H1 (cell line): ENCODE measurements at regions not wholly inside any gene's neighbourhood (a gene's known extent, or its start where the extent isn't known, plus 50 kb on each side); places are given as distances from the start of the nearest gene placed in this dataset.

Experiments
- CTCF ChIA-PET: fragments of 300-600 bp; sonication (Branson Sonifier 250); formaldehyde crosslinking; loops from one replicate; lab custom pipeline; 2021; ENCODE audit not compliant: partially characterized antibody; lab: Charles Lee
- POLR2A ChIA-PET: fragments of 300-600 bp; sonication (Branson Sonifier 250); formaldehyde crosslinking; loops from one replicate; lab custom pipeline; 2021; ENCODE audit warnings: inconsistent platforms; ENCODE audit not compliant: partially characterized antibody; lab: Charles Lee
- DNase-seq, 2 experiments: peaks; one replicate each; pipeline versions ENCODE4 v3.0.0 to v3.0.0-alpha.2; 2010 to 2022; ENCODE audit warnings: low spot score in 2 of 2, low read depth in 1 of 2, mixed read lengths in 1 of 2
- FAIRE-seq: peaks from 2 replicates; lab custom pipeline; 2011; peaks lifted over from hg19 to GRCh38; lab: Jason Lieb, UNC
- H2AFZ ChIP-seq: 2 replicates; pipeline ENCODE4 v1.8.1; 2012; ENCODE audit warnings: low read length, inconsistent platforms
- H2AK5ac ChIP-seq: 2 replicates; pipeline ENCODE4 v1.6.1; 2013; ENCODE audit warnings: low read depth, low read length
- H2BK120ac ChIP-seq: replicated peaks from 2 replicates; pipeline ENCODE3; 2013; ENCODE audit warnings: low read depth, low read length, inconsistent platforms
- H2BK12ac ChIP-seq: 2 replicates; pipeline ENCODE4 v1.6.1; 2013; ENCODE audit warnings: low read depth, low read length
- H2BK15ac ChIP-seq: 2 replicates; pipeline ENCODE4 v1.6.1; 2013; ENCODE audit warnings: low read length
- H2BK20ac ChIP-seq: 2 replicates; pipeline ENCODE4 v1.6.1; 2013; ENCODE audit warnings: low read length
- H2BK5ac ChIP-seq: 2 replicates; pipeline ENCODE4 v1.6.1; 2013; ENCODE audit warnings: low read depth, low read length
- H3K14ac ChIP-seq: 2 replicates; pipeline ENCODE4 v1.6.1; 2013; ENCODE audit warnings: inconsistent platforms; ENCODE audit not compliant: insufficient read length
- H3K18ac ChIP-seq: 2 replicates; pipeline ENCODE4 v1.6.1; 2013; ENCODE audit warnings: low read length; ENCODE audit errors: extremely low read depth
- H3K23ac ChIP-seq: 2 replicates; pipeline ENCODE4 v1.6.1; 2013; ENCODE audit warnings: inconsistent platforms; ENCODE audit not compliant: insufficient read length
- H3K23me2 ChIP-seq: 2 replicates; pipeline ENCODE4 v1.6.1; 2013; ENCODE audit warnings: low read depth, low read length
- H3K27ac ChIP-seq: 2 replicates; pipeline ENCODE4 v1.6.1; 2011; ENCODE audit warnings: low read depth, low read length, inconsistent platforms
- H3K27me3 ChIP-seq, 4 experiments: replicated peaks in 1 of 4; 1 replicate in 1 of 4; 2 replicates in 3 of 4; pipeline versions ENCODE4 v1.6.1 to v1.8.1; 2011 to 2013; ENCODE audit warnings: low read length in 3 of 4, mild to moderate bottlenecking in 3 of 4, inconsistent platforms in 2 of 4, mixed read lengths in 2 of 4, moderate library complexity in 1 of 4; ENCODE audit not compliant: control insufficient read depth in 3 of 4, insufficient read depth in 3 of 4; ENCODE audit errors: extremely low read depth in 1 of 4
- H3K36me3 ChIP-seq, 4 experiments: 2 replicates each; pipeline versions ENCODE4 v1.6.1 to v1.8.1; 2011 to 2013; ENCODE audit warnings: mild to moderate bottlenecking in 4 of 4, low read length in 3 of 4, moderate library complexity in 2 of 4, control low read depth in 1 of 4, inconsistent platforms in 1 of 4; ENCODE audit not compliant: insufficient read depth in 4 of 4, control insufficient read depth in 2 of 4
- H3K4ac ChIP-seq: replicated peaks from 2 replicates; pipeline ENCODE3; 2013; ENCODE audit warnings: low read length, low read depth, mixed read lengths, inconsistent platforms; ENCODE audit not compliant: insufficient read length
- H3K4me1 ChIP-seq, 4 experiments: replicated peaks in 1 of 4; 1 replicate in 1 of 4; 2 replicates in 3 of 4; pipeline versions ENCODE4 v1.6.1 to v1.8.1; 2011 to 2013; ENCODE audit warnings: low read length in 3 of 4, inconsistent platforms in 2 of 4, mixed read lengths in 1 of 4; ENCODE audit not compliant: insufficient read depth in 4 of 4, control insufficient read depth in 3 of 4
- H3K4me2 ChIP-seq, 2 experiments: 2 replicates each; pipeline versions ENCODE4 v1.6.1 to v1.8.1; 2011 to 2013; ENCODE audit warnings: low read depth in 2 of 2, low read length in 2 of 2, control low read depth in 1 of 2, inconsistent platforms in 1 of 2, mild to moderate bottlenecking in 1 of 2; ENCODE audit not compliant: insufficient read depth in 1 of 2
- H3K4me3 ChIP-seq, 4 experiments: fragments of 200-600, 300-600 bp in 1 of 4; sonication (generic), shearing (Covaris generic), sonication (Bioruptor Twin) in 1 of 4; 2 replicates each; pipeline versions ENCODE4 v1.5.1 to v1.8.1; 2011 to 2016; ENCODE audit warnings: low read length in 4 of 4, low read depth in 3 of 4, control low read depth in 2 of 4, inconsistent platforms in 2 of 4, mild to moderate bottlenecking in 2 of 4, mixed read lengths in 1 of 4, moderate library complexity in 1 of 4; ENCODE audit not compliant: insufficient read depth in 2 of 4; ENCODE audit errors: extremely low read depth in 1 of 4
- H3K56ac ChIP-seq: replicated peaks from 2 replicates; pipeline ENCODE3; 2013; ENCODE audit warnings: low read depth, mild to moderate bottlenecking, mixed read lengths, low read length, inconsistent platforms; ENCODE audit not compliant: insufficient read length
- H3K79me1 ChIP-seq: 2 replicates; pipeline ENCODE4 v1.6.1; 2013; ENCODE audit warnings: low read depth, low read length, control low read depth
- H3K79me2 ChIP-seq, 2 experiments: 2 replicates each; pipeline versions ENCODE4 v1.6.1 to v1.8.1; 2012 to 2013; ENCODE audit warnings: low read length in 2 of 2, mild to moderate bottlenecking in 2 of 2, inconsistent platforms in 1 of 2; ENCODE audit not compliant: insufficient read depth in 2 of 2, control insufficient read depth in 1 of 2
- H3K9ac ChIP-seq, 4 experiments: replicated peaks in 1 of 4; 1 replicate in 1 of 4; 2 replicates in 3 of 4; pipeline versions ENCODE4 v1.6.1 to v1.8.1; 2011 to 2013; ENCODE audit warnings: low read depth in 3 of 4, low read length in 3 of 4, control low read depth in 2 of 4, mild to moderate bottlenecking in 2 of 4, moderate library complexity in 2 of 4, inconsistent platforms in 1 of 4; ENCODE audit errors: extremely low read depth in 1 of 4
- H3K9me3 ChIP-seq, 2 experiments: 2 replicates each; pipeline versions ENCODE4 v1.6.1 to v1.8.1; 2012 to 2013; ENCODE audit warnings: mild to moderate bottlenecking in 2 of 2, moderate library complexity in 2 of 2, control low read depth in 1 of 2, inconsistent platforms in 1 of 2, low read depth in 1 of 2, low read length in 1 of 2, mixed read lengths in 1 of 2; ENCODE audit not compliant: insufficient read depth in 2 of 2
- H4K20me1 ChIP-seq, 2 experiments: replicated peaks in 1 of 2; 2 replicates each; pipeline versions ENCODE3 to v1.8.1; 2011 to 2013; ENCODE audit warnings: inconsistent platforms in 2 of 2, low read length in 2 of 2, mild to moderate bottlenecking in 1 of 2; ENCODE audit not compliant: insufficient read depth in 2 of 2, control insufficient read depth in 1 of 2
- H4K5ac ChIP-seq: 2 replicates; pipeline ENCODE4 v1.6.1; 2013; ENCODE audit warnings: low read length, low read depth, mixed read lengths, inconsistent platforms; ENCODE audit not compliant: insufficient read length
- H4K8ac ChIP-seq: 2 replicates; pipeline ENCODE4 v1.8.0; 2013; ENCODE audit warnings: mild to moderate bottlenecking, moderate library complexity, low read length, inconsistent platforms; ENCODE audit not compliant: insufficient read depth; ENCODE audit errors: extremely low read depth
- H4K91ac ChIP-seq: replicated peaks from 2 replicates; pipeline ENCODE3; 2013; ENCODE audit warnings: low read length, mixed read lengths, inconsistent platforms; ENCODE audit not compliant: insufficient read length
- CBX5 ChIP-seq: fragments of 300-800, 300-1000 bp; sonication (generic); IDR thresholded peaks from 2 replicates; pipeline ENCODE4 v1.7.1; 2016; ENCODE audit warnings: antibody characterized with exemption, low read length, low read depth
- WGBS, 2 experiments: shearing (Covaris generic) in 1 of 2; methylation state at CpG; one replicate each; pipeline versions ENCODE4 v1.1.6 to v1.1.7; 2013 to 2015; ENCODE audit warnings: low lambda C conversion rate in 2 of 2, mixed read lengths in 2 of 2, inconsistent platforms in 1 of 2, low coverage in 1 of 2, missing lambda C conversion rate in 1 of 2; ENCODE audit not compliant: insufficient replicate concordance in 2 of 2, insufficient coverage in 1 of 2, insufficient read length in 1 of 2; ENCODE audit errors: extremely low coverage in 1 of 2, missing lambda C conversion rate in 1 of 2; 5-methylcytosine and 5-hydroxymethylcytosine counted together

DNA sequence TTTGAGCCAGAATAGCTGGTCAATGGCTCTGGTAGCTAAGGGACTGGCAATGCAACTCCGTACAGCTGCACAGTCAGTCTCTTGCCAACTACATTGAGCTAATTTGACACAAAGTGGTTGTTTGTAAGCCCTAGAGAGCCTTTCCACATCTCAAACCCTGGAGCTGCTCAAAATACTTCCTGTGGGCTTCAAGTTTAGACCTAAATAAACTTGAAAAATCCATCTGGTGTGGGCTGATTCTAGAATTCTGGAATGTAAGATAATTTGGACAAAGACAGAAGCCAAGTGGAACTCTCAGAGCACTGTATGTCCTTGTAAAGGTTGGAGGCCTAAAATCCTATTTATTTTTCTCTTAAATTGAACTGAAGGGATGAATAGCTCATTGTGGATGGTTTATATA, 380.8 kb downstream of the SPRY1 start:
- no peak overlapping the region for H3K9ac ChIP-seq
- H2AFZ ChIP-seq = no peak overlapping the region
- no peak overlapping the region for H3K4ac ChIP-seq
- no peak overlapping the region for H3K23ac ChIP-seq
- ChIA-PET CTCF (interaction anchor here (0.9 to 1.0 kb wide), 2 partner anchors 232 to 335 kb away, joined by 3 read pairs; no protein-coding TSS in a partner anchor), POLR2A (no interaction called here)
- no peak overlapping the region for H3K14ac ChIP-seq
- no peak overlapping the region for H4K5ac ChIP-seq
- H3K23me2 ChIP-seq = no peaks in the 10 kb centered on the region
- H3K18ac ChIP-seq = no peak overlapping the region
- no peak overlapping the region for H3K4me2 ChIP-seq
- H2BK12ac ChIP-seq = no peak overlapping the region
- peaks cover 0 to 3% of the 10 kb centered on the region in 2 experiments; a peak in 1 of 4 replicates for H3K9me3 ChIP-seq
- H3K27me3 ChIP-seq = no peaks in the 10 kb centered on the region
- H2BK120ac ChIP-seq = no peak overlapping the region
- FAIRE-seq (no peak), DNase-seq (no peak)
- H2AK5ac ChIP-seq = no peak overlapping the region
- no peak overlapping the region for H3K4me3 ChIP-seq
- H4K20me1 ChIP-seq = no peaks in the 10 kb centered on the region
- no peak overlapping the region for H3K56ac ChIP-seq
- no peak overlapping the region for H2BK5ac ChIP-seq
- no peak overlapping the region for H2BK15ac ChIP-seq
- H4K8ac ChIP-seq = no peak overlapping the region
- no peak overlapping the region for H4K91ac ChIP-seq
- no peak overlapping the region for H3K27ac ChIP-seq
- no peak overlapping the region for H2BK20ac ChIP-seq
- H3K79me1 ChIP-seq = no peaks in the 10 kb centered on the region
- WGBS, 2 experiments = 92% methylated on average over 1 of the region's 1 CpG; no CpG with 5 or more reads in 1 of the 2 experiments
- H3K36me3 ChIP-seq = no peaks in the 10 kb centered on the region
- H3K4me1 ChIP-seq = no peaks in the 10 kb centered on the region
- no peaks in the 10 kb centered on the region for H3K79me2 ChIP-seq
- TF ChIP-seq CBX5 = no peak
